MG63 (cell line): ENCODE measurements at regions not wholly inside any gene's neighbourhood (a gene's known extent, or its start where the extent isn't known, plus 50 kb on each side); places are given as distances from the start of the nearest gene placed in this dataset.
"Not testable (repeated sequence)": the region's sequence is repeated elsewhere in the genome, so short reads cannot be mapped to it uniquely, and the experiment has no call there.

Experiments
- DNase-seq: peaks from one replicate; pipeline ENCODE4 v3.0.0-alpha.2; 2020
- H3K27me3 ChIP-seq: fragments of 250-450 bp; sonication (Bioruptor Pico); 2 replicates; pipeline ENCODE4 v1.5.1; 2020; ENCODE audit warnings: mild to moderate bottlenecking, moderate library complexity
- H3K36me3 ChIP-seq: fragments of 250-450 bp; sonication (Bioruptor Pico); 2 replicates; pipeline ENCODE4 v1.5.1; 2020; ENCODE audit warnings: mild to moderate bottlenecking, moderate library complexity
- H3K4me3 ChIP-seq: fragments of 250-450 bp; sonication (Bioruptor Pico); 2 replicates; pipeline ENCODE4 v1.5.1; 2020; ENCODE audit warnings: mild to moderate bottlenecking, moderate library complexity
- H3K9me3 ChIP-seq: fragments of 250-450 bp; sonication (Bioruptor Pico); 2 replicates; pipeline ENCODE4 v1.5.1; 2020; ENCODE audit warnings: mild to moderate bottlenecking, moderate library complexity

DNA sequence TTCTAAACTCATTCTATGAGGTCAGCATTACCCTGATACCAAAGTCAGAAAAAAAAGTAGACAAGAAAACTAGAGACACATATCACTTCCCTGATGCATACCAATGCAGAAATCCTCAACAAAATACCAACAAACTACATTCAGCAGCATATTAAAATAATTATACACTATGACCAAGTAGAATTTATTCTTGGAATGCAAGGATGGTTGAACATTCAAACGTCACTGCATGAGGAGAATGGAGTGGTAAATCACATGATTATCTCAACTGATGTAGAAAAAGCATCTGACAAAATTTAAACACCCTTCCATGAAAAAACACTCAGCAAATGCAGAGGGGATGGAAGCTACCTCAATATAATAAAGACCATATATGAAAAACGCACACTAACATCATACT, 155.0 kb upstream of the KCNJ18 start:
- no peak for DNase-seq
- Histone ChIP-seq H3K4me3 (no peak overlapping the region), H3K9me3 (peaks cover 38% of the 10 kb centered on the region), H3K36me3 (peaks cover 72% of the 10 kb centered on the region), H3K27me3 (no peaks in the 10 kb centered on the region)

DNA sequence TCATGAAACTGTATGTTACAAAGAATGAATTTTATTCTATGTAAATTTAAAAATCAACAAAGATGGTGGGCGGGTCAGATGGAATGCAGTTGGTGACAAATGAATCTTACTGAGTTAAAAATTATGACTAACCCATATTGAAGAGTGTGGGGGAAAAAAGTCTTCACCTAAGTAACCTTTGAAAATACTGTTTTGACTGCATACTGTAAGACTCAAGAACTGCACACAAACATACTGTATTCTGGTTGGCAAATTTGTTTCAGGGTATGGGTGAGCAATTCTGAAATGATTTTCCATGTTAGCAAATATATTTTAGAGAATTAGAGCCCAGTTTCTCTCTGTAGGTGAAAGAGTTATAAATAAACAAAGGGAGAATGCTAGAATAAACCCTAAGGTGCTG, 153.7 kb upstream of the KCNJ18 start:
- Histone ChIP-seq H3K36me3 (peaks cover 74% of the 10 kb centered on the region), H3K27me3 (no peaks in the 10 kb centered on the region), H3K9me3 (peaks cover 38% of the 10 kb centered on the region), H3K4me3 (no peak overlapping the region)
- DNase-seq = no peak

- DNase-seq = no peak
- Histone ChIP-seq H3K36me3 (peaks cover 73% of the 10 kb centered on the region), H3K27me3 (no peaks in the 10 kb centered on the region), H3K9me3 (peaks cover 38% of the 10 kb centered on the region), H3K4me3 (no peak overlapping the region)
Measured at GRCh38 chr17:21539146-21539545, 153.2 kb upstream of the KCNJ18 start.

DNA sequence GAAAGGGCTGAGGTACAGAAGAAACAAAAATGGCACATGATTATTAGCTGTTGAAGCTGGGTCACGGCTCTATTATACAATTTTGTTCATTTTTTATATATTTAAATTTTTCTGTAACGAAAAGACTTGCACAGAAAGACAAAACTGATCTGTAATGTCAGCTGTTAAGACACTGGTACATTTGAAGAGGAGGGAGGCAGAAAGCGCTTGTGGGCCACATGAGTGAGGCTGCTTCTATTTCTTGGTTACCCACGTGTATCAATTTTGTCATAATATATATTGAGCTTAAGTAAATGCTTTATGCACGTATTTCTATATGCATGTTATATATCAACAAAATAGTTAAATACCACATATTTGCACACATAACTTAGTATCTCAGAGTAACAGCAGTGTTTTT, 151.8 kb upstream of the KCNJ18 start:
- peaks cover 69% of the 10 kb centered on the region for H3K36me3 ChIP-seq
- no peak overlapping the region for H3K4me3 ChIP-seq
- no peaks in the 10 kb centered on the region for H3K27me3 ChIP-seq
- no peak for DNase-seq
- peaks cover 38% of the 10 kb centered on the region for H3K9me3 ChIP-seq

DNA sequence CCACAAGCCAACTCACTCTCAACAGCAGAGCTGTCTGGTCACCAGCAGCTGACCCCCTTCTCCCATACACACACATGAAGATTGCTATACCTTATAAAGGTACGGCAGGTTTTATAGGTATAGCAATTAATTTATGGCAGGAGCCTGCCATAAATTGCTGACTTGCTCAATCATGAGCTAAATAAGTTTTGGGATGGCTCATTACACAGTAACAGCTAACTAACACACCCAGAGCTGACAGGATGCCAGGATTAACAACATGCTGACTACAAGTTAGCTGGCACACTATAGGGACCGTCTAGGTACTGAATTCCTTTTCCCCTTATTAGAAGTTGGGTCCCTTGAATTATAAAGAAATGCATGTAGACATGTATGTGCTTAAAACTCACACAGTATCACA, 150.3 kb upstream of the KCNJ18 start:
- no peak overlapping the region for H3K4me3 ChIP-seq
- peaks cover 31% of the 10 kb centered on the region for H3K9me3 ChIP-seq
- no peaks in the 10 kb centered on the region for H3K27me3 ChIP-seq
- H3K36me3 ChIP-seq = peaks cover 75% of the 10 kb centered on the region
- DNase-seq = no peak

GRCh38 chr17:21542991-21543390, 149.3 kb upstream of the KCNJ18 start:
- H3K27me3 ChIP-seq = no peaks in the 10 kb centered on the region
- H3K4me3 ChIP-seq = no peak overlapping the region
- DNase-seq = no peak
- peaks cover 22% of the 10 kb centered on the region for H3K9me3 ChIP-seq
- peaks cover 74% of the 10 kb centered on the region for H3K36me3 ChIP-seq

- H3K36me3 ChIP-seq = peaks cover 75% of the 10 kb centered on the region
- DNase-seq = no peak
- no peaks in the 10 kb centered on the region for H3K27me3 ChIP-seq
- no peak overlapping the region for H3K4me3 ChIP-seq
- peaks cover 3% of the 10 kb centered on the region for H3K9me3 ChIP-seq
Measured at GRCh38 chr17:21545064-21545463, 147.3 kb upstream of the KCNJ18 start.

DNA sequence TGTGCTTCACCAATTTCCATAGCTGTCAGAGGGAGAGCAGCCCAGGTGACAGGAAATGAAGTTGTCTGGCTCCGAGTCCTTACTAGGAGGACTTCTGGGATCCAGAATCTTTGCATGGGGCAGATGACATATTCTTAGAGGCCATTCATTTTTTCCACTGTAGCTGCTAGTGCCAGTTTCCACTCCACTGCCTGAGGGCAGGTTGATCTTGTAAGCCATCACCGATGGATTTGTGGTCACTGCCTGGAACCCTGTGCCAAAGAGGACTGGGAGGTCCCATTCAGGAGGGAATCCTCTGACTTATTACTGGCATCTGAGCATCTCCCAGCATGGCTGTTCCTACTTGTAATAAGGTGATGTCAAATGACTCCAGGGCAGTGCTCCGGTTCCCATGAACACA, 144.1 kb upstream of the KCNJ18 start:
- Histone ChIP-seq H3K9me3 (peaks cover 2% of the 10 kb centered on the region), H3K36me3 (peaks cover 51% of the 10 kb centered on the region), H3K27me3 (peaks cover 9% of the 10 kb centered on the region), H3K4me3 (no peak overlapping the region)
- no peak for DNase-seq

GRCh38 chr17:21549107-21549687, 143.1 kb upstream of the KCNJ18 start:
- no peak for DNase-seq

GRCh38 chr17:21550031-21550430, 142.3 kb upstream of the KCNJ18 start:
- DNase-seq = peak; percentile 52

More at GRCh38 chr17:21549107-21549687, 143.1 kb upstream of the KCNJ18 start:
- H3K36me3 ChIP-seq = peaks cover 44% of the 10 kb centered on the region
- peaks cover 12% of the 10 kb centered on the region for H3K27me3 ChIP-seq
- peak overlapping the region; percentile 94; the same call in 1 of the 2 replicates for H3K4me3 ChIP-seq
- peaks cover 4% of the 10 kb centered on the region for H3K9me3 ChIP-seq

GRCh38 chr17:21551081-21551881, 141.0 kb upstream of the KCNJ18 start:
- Histone ChIP-seq H3K4me3 (peak overlapping the region; percentile 94), H3K36me3 (peaks cover 31% of the 10 kb centered on the region), H3K27me3 (peaks cover 16% of the 10 kb centered on the region), H3K9me3 (peaks cover 7% of the 10 kb centered on the region)
- peak; percentile 95 for DNase-seq

More at GRCh38 chr17:21550031-21550430, 142.3 kb upstream of the KCNJ18 start:
- not testable (repeated sequence) for H3K9me3 ChIP-seq
- H3K36me3 ChIP-seq = peaks cover 39% of the 10 kb centered on the region
- peaks cover 16% of the 10 kb centered on the region for H3K27me3 ChIP-seq
- H3K4me3 ChIP-seq = peak overlapping the region; percentile 94

DNA sequence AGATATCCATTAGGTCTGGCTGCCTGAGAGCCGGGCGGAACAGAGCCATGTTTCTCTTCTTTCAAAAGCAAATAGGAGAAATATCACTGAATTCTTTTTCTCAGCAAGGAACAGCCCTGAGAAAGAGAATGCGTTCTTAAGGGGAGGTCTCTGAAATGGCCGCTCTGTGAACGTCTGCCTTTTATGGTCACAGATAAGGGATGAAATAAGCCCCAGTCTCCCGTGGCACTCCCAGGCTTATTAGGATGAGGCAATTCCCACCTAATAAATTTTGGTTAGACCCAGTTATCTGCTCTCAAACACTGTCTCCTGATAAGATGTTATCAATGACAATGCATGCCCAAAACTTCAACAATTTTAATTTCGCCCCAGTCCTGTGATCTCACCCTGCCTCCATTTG, 133.4 kb upstream of the KCNJ18 start:
- peaks cover 21% of the 10 kb centered on the region for H3K9me3 ChIP-seq
- not testable (repeated sequence) for DNase-seq, H3K36me3 ChIP-seq, H3K4me3 ChIP-seq
- H3K27me3 ChIP-seq = peaks cover 15% of the 10 kb centered on the region

GRCh38 chr17:21564262-21564661, 128.1 kb upstream of the KCNJ18 start:
- no peaks in the 10 kb centered on the region for H3K36me3 ChIP-seq
- DNase-seq = no peak

GRCh38 chr17:21564757-21565156, 127.6 kb upstream of the KCNJ18 start:
- not testable (repeated sequence) for DNase-seq, H3K36me3 ChIP-seq, H3K4me3 ChIP-seq, H3K9me3 ChIP-seq
- peaks cover 11% of the 10 kb centered on the region for H3K27me3 ChIP-seq

More at GRCh38 chr17:21564262-21564661, 128.1 kb upstream of the KCNJ18 start:
- H3K9me3 ChIP-seq = peaks cover 5% of the 10 kb centered on the region; the same call in 1 of the 2 replicates
- peaks cover 11% of the 10 kb centered on the region for H3K27me3 ChIP-seq
- H3K4me3 ChIP-seq = no peak overlapping the region

- not testable (repeated sequence) for H3K4me3 ChIP-seq, DNase-seq, H3K36me3 ChIP-seq, H3K27me3 ChIP-seq, H3K9me3 ChIP-seq
Measured at GRCh38 chr17:21570427-21570826, 121.9 kb upstream of the KCNJ18 start.

DNA sequence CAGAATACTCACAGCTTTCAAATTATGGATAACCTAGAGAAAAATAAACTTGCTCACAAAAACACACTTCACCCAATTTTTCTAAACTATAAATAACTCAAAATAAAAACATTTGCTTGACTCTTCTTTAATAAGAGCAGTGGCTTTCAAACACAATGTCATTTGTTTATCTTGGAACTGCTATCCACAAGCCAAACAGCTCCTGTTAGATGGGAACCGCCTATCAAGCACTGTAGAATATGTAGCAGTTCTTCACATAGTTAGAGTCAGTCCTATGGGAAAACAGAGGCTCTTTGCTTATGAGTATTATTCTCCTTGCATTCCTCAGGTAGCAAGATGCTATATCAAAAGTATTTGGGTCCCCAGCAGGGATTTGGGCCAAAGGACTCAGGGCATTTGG, 120.2 kb upstream of the KCNJ18 start:
- not testable (repeated sequence) for H3K36me3 ChIP-seq, H3K4me3 ChIP-seq, H3K9me3 ChIP-seq, H3K27me3 ChIP-seq, DNase-seq

GRCh38 chr17:21573271-21573960, 118.9 kb upstream of the KCNJ18 start:
- not testable (repeated sequence) for H3K9me3 ChIP-seq, H3K27me3 ChIP-seq, H3K4me3 ChIP-seq, DNase-seq, H3K36me3 ChIP-seq
